Duodenal mucosa (tissue), 2 donors: ENCODE measurements at regions not wholly inside any gene's neighbourhood (a gene's known extent, or its start where the extent isn't known, plus 50 kb on each side); places are given as distances from the start of the nearest gene placed in this dataset.

Experiments used
- H3K27ac ChIP-seq: one replicate; pipeline ENCODE4 v1.7.0; 2013; ENCODE audit warnings: low read depth, low read length
- H3K27me3 ChIP-seq, 2 donors: one replicate each; pipeline ENCODE4 v1.7.0; 2013; ENCODE audit warnings: low read length in 2 of 2, control low read depth in 1 of 2; ENCODE audit not compliant: insufficient read depth in 2 of 2, control insufficient read depth in 1 of 2
- H3K36me3 ChIP-seq, 2 donors: one replicate each; pipeline ENCODE4 v1.7.0; 2013; ENCODE audit warnings: low read length in 2 of 2, control low read depth in 1 of 2; ENCODE audit not compliant: insufficient read depth in 2 of 2, control insufficient read depth in 1 of 2
- H3K4me1 ChIP-seq, 2 donors: one replicate each; pipeline ENCODE4 v1.7.0; 2013; ENCODE audit warnings: low read length in 2 of 2, control low read depth in 1 of 2; ENCODE audit not compliant: insufficient read depth in 2 of 2, control insufficient read depth in 1 of 2
- H3K4me3 ChIP-seq, 2 donors: one replicate each; pipeline ENCODE4 v1.7.0; 2013; ENCODE audit warnings: low read length in 2 of 2, low read depth in 1 of 2
- H3K9ac ChIP-seq, 2 donors: one replicate each; pipeline ENCODE4 v1.7.0; 2013; ENCODE audit warnings: low read length in 2 of 2, low read depth in 1 of 2
- H3K9me3 ChIP-seq, 2 donors: one replicate each; pipeline ENCODE4 v1.7.0; 2013; ENCODE audit warnings: low read length in 2 of 2, control low read depth in 1 of 2; ENCODE audit not compliant: control insufficient read depth in 1 of 2

DNA sequence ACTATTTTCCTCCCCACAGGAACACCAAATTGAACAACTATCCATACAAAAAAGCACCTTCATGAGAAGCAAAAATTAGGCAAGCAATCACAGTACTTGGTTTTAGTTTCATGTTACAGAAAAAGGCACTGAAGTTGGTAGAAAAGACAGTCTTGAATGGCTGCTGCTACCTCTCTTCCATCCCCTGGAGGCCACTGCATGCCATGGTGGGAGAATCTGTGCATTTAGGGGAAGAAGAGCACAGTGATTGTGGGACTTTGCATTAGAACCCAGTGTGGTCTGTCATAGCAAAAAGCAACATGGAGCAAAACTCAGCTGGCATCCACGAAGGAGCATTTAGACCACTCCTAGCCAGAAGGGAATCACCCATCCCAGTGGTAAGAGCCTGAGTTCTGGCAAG is 941.9 kb downstream of the PCDH18 start:
- H3K27ac ChIP-seq = no peak overlapping the region
- no peaks in the 10 kb centered on the region for H3K4me1 ChIP-seq
- no peak overlapping the region for H3K9ac ChIP-seq
- H3K27me3 ChIP-seq = no peaks in the 10 kb centered on the region
- peaks cover 0 to 6% of the 10 kb centered on the region in 2 donors for H3K9me3 ChIP-seq
- H3K36me3 ChIP-seq = no peaks in the 10 kb centered on the region
- H3K4me3 ChIP-seq = no peak overlapping the region

DNA sequence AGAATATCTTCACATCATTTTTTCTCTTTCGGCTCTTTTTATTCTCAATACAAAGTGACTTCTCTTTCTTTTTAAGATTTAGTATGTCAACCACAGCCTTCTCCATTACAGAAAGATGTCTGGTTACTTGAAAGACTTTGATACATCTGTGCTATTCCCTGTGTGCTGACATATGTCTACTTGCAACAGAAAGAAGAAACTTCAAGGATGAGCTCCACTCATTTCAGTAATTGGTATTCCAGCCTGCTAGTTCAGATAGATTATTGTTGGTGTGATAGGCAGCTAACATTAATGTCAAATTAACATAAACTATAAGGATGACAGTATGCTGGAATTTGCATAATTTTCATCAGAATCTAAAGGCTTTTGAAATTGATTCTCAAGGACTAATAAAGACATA is 948.7 kb downstream of the PCDH18 start:
- Histone ChIP-seq H3K36me3 (no peaks in the 10 kb centered on the region), H3K4me1 (no peaks in the 10 kb centered on the region), H3K4me3 (no peak overlapping the region), H3K27ac (no peak overlapping the region), H3K27me3 (no peaks in the 10 kb centered on the region), H3K9ac (no peak overlapping the region), H3K9me3 (peaks cover 0 to 4% of the 10 kb centered on the region in 2 donors)

DNA sequence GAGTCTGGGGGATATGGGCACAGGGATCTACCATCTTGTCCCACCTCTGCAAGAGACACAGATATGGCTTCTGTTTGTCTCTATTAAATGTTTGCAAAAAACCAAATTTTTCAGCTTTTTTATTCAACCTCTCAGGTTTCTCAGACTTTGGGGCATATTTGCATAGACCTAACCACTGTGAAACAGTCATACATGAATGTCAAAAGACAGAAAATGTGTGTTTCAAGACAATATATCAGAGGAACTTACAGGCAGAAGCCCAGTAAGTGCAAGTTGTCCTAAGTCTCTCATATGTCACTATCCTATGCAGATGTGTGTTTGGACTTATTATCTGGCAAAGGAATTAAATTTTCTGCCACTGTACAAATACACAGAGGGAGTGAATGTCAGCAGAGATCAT is 951.2 kb downstream of the PCDH18 start:
- Histone ChIP-seq H3K4me3 (no peak overlapping the region), H3K27me3 (no peaks in the 10 kb centered on the region), H3K4me1 (no peaks in the 10 kb centered on the region), H3K9me3 (peaks cover 0 to 4% of the 10 kb centered on the region in 2 donors), H3K36me3 (no peaks in the 10 kb centered on the region), H3K9ac (no peak overlapping the region), H3K27ac (no peak overlapping the region)

DNA sequence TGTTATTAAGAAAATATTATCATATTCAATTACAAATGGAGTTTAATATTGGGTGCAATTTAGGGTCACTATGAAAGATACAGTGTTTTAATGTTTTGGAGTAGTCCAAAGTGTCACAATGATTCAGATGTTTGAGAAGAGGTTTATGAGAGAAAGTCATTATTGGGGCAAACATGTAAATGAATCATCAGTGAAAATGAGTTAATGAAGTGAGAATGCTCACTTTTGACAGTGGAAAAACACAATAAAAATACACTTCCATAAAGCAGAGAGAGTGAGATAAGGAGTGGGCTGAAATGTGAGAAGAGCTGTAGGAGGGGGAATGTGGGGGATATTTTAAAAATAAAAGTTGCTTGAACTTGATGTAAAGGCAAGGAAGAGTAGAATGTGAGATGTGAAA is 957.1 kb downstream of the PCDH18 start:
- Histone ChIP-seq H3K4me1 (no peaks in the 10 kb centered on the region), H3K4me3 (no peak overlapping the region), H3K27me3 (no peaks in the 10 kb centered on the region), H3K9ac (no peak overlapping the region), H3K27ac (no peak overlapping the region), H3K9me3 (peaks cover 0 to 4% of the 10 kb centered on the region in 2 donors), H3K36me3 (no peaks in the 10 kb centered on the region)

DNA sequence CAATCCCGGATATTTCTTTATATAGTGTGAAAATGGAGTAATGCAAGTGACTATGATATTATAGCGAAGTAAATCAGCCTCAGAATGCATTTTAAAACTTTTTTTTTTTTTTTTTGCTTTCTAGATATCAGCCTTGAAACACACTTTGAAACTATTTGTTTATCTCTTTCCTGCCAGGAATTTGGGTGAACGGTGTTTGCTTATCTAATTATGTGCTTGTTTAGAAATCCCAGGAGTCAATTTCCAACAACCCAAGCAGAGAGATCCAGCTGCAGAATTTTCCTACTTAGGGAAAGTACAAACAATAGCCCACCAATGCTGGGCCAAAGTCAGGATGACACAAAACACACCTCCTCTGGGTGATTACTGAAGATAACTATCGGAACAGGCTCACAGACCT is 958.8 kb downstream of the PCDH18 start:
- Histone ChIP-seq H3K36me3 (no peaks in the 10 kb centered on the region), H3K27ac (no peak overlapping the region), H3K9me3 (peaks cover 0 to 4% of the 10 kb centered on the region in 2 donors), H3K4me3 (no peak overlapping the region), H3K4me1 (no peaks in the 10 kb centered on the region), H3K9ac (no peak overlapping the region), H3K27me3 (no peaks in the 10 kb centered on the region)

DNA sequence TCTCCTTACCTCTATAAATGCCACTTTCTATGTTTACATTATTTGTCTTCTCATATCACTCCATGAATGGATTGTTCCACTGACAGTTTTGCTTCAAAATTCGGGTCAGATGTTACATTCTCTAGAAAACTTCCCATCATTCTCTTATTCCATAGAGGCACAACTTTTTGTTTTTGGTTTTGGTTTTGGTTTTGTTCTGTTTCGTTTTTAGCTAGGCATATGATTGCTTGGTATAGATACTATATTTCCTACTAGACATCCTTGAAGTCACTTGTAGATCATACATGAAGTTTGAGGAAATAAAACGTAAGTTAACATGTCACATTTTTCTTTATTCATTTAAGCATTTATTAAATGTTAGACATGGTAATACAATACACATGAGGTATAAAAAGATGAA is 961.0 kb downstream of the PCDH18 start:
- Histone ChIP-seq H3K9me3 (peaks cover 0 to 4% of the 10 kb centered on the region in 2 donors), H3K27me3 (no peaks in the 10 kb centered on the region), H3K36me3 (no peaks in the 10 kb centered on the region), H3K9ac (no peak overlapping the region), H3K4me3 (no peak overlapping the region), H3K4me1 (no peaks in the 10 kb centered on the region), H3K27ac (no peak overlapping the region)

DNA sequence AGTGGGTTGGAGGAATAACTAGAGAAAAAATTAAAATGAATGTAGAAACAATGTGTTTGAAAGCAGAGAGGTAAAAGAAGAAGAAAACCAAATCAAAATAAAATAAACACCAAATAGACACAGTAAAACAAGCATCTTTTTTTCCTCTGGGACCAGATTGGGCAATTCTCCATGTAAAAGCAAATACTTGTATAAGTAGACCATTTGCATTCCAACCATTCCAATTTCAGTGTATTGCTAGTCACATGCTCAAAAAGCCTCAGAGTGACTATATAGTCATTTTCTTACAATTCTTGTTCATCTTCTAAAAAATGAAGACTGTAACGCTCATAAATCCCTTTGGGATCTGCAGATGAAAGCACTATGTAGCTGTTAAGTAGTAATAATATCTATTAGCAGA is 969.5 kb downstream of the PCDH18 start:
- Histone ChIP-seq H3K9me3 (peaks cover 3 to 7% of the 10 kb centered on the region in 2 donors), H3K4me3 (no peak overlapping the region), H3K27ac (no peak overlapping the region), H3K36me3 (no peaks in the 10 kb centered on the region), H3K27me3 (no peaks in the 10 kb centered on the region), H3K9ac (no peak overlapping the region), H3K4me1 (no peaks in the 10 kb centered on the region)

DNA sequence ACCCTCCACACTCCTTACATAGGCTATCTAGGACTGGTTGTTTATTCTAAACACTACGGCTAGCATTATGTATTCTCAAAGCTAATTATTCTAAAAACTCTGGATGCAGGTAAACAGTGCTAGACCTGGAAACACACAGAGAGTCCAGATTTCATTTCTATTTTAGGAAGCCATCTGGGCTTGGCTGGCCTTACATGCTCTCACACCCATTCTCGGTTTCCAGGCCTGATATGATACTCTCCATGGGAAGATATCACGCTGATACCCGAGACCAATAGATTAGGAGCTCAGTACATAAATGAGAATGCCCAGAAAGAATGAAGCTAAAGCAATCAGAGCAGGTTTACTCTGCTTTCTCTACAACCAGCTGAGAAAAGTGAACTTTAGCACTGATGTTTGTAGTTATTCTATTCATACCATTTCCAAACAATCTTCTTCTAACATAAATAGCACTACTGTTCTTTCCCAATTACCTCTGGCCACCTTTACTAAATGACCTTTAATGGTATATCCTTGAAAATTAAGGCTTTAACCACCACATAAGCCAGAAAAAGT is 973.3 kb downstream of the PCDH18 start:
- H3K36me3 ChIP-seq = no peaks in the 10 kb centered on the region
- no peaks in the 10 kb centered on the region for H3K4me1 ChIP-seq
- H3K9me3 ChIP-seq = peaks cover 0 to 3% of the 10 kb centered on the region in 2 donors
- H3K27ac ChIP-seq = no peak overlapping the region
- no peaks in the 10 kb centered on the region for H3K27me3 ChIP-seq
- no peak overlapping the region for H3K9ac ChIP-seq
- H3K4me3 ChIP-seq = no peak overlapping the region

DNA sequence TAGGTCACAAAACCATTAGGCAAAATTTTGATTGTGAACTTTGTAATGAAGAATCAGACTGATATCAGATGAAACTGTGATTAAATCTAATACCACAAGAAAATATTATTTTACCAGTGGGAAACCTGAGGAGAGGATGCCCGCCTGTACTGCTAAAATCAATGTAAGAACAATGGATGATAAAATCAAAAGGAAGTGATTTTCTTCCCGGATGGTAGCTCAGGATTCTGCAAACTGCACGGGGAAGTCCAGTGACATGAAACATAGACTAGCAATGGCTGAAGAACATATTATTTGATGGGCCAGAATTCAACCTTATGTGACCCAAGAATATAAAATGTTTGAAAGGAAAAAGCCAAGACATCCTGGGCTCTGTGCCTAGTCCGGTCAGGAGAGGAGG is 974.9 kb downstream of the PCDH18 start:
- peaks cover 0 to 3% of the 10 kb centered on the region in 2 donors for H3K9me3 ChIP-seq
- H3K36me3 ChIP-seq = no peaks in the 10 kb centered on the region
- no peak overlapping the region for H3K27ac ChIP-seq
- no peak overlapping the region for H3K9ac ChIP-seq
- no peaks in the 10 kb centered on the region for H3K4me1 ChIP-seq
- H3K4me3 ChIP-seq = no peak overlapping the region
- H3K27me3 ChIP-seq = no peaks in the 10 kb centered on the region

DNA sequence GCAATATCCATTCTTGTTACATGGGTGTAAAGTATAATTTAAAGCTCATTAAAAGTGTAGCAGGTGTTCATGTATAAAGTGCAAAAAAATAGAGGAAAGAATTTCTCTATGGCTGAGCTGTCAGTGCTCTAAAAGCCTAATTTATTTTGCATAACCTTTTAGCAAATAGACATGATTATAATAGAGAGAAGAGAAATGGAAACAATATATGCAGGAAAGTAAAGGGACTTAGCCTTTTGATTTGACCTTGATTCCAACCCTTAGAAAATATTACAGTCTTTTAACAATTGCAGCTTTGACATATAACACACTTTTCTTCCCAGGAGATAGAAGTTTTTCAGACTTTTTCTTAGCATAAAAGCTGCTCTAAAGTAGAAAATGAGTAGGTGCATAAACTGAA is 978.3 kb downstream of the PCDH18 start:
- Histone ChIP-seq H3K27me3 (no peaks in the 10 kb centered on the region), H3K4me3 (no peak overlapping the region), H3K27ac (no peak overlapping the region), H3K9me3 (peaks cover 0 to 5% of the 10 kb centered on the region in 2 donors), H3K9ac (no peak overlapping the region), H3K4me1 (no peaks in the 10 kb centered on the region), H3K36me3 (no peaks in the 10 kb centered on the region)

DNA sequence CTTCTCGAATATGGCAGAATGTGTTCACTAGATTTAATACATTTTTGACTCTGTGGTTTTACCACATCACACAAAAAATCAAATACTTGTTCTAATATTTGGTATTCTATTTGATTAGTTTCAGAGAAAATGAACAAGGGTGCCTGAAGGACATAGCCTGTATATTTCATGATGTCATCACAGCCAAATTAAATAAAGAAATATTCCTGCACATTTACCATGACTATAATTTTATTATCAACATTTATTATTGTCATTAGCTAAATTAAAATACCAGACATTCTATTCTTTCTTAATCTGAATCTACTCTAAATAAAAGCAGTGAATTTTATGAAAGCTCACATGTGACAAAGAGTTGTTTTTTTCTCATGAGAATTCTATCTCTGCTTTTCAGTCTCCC is 980.5 kb downstream of the PCDH18 start:
- no peaks in the 10 kb centered on the region for H3K36me3 ChIP-seq
- H3K9ac ChIP-seq = no peak overlapping the region
- peaks cover 0 to 5% of the 10 kb centered on the region in 2 donors for H3K9me3 ChIP-seq
- H3K4me3 ChIP-seq = no peak overlapping the region
- H3K27ac ChIP-seq = no peak overlapping the region
- no peaks in the 10 kb centered on the region for H3K27me3 ChIP-seq
- no peaks in the 10 kb centered on the region for H3K4me1 ChIP-seq
